Ectodermal cell (in vitro differentiated cells): ENCODE measurements at regions not wholly inside any gene's neighbourhood (a gene's known extent, or its start where the extent isn't known, plus 50 kb on each side); places are given as distances from the start of the nearest gene placed in this dataset.

Source experiments
- H3K27ac ChIP-seq: 2 replicates; pipeline ENCODE4 v1.7.0; 2013; ENCODE audit warnings: mild to moderate bottlenecking, low read depth, low read length; ENCODE audit not compliant: insufficient read depth, poor library complexity, severe bottlenecking
- H3K27me3 ChIP-seq: 2 replicates; pipeline ENCODE4 v1.7.0; 2013; ENCODE audit warnings: mild to moderate bottlenecking, low read length; ENCODE audit not compliant: insufficient read depth, control insufficient read depth, poor library complexity, severe bottlenecking
- H3K36me3 ChIP-seq: one replicate; pipeline ENCODE4 v1.7.0; 2013; ENCODE audit warnings: low read length; ENCODE audit not compliant: control insufficient read depth, insufficient read depth
- H3K4me1 ChIP-seq: one replicate; pipeline ENCODE4 v1.7.0; 2013; ENCODE audit warnings: low read length; ENCODE audit not compliant: control insufficient read depth, insufficient read depth
- H3K4me3 ChIP-seq: 2 replicates; pipeline ENCODE4 v1.7.0; 2013; ENCODE audit warnings: low read depth, low read length, control low read depth; ENCODE audit not compliant: insufficient read depth
- H3K9me3 ChIP-seq: 2 replicates; pipeline ENCODE4 v1.7.0; 2013; ENCODE audit warnings: mild to moderate bottlenecking, low read length, moderate library complexity; ENCODE audit not compliant: control insufficient read depth
- WGBS, 2 experiments: methylation state at CpG; one replicate each; pipeline ENCODE4 v1.1.7; 2013; ENCODE audit warnings: missing lambda C conversion rate in 2 of 2; 5-methylcytosine and 5-hydroxymethylcytosine counted together

GRCh38 chr9:706073-706472 lies 135.4 kb upstream of the DMRT1 start:
- no peak overlapping the region for H3K4me3 ChIP-seq
- H3K36me3 ChIP-seq = no peaks in the 10 kb centered on the region
- H3K27ac ChIP-seq = no peak overlapping the region
- H3K27me3 ChIP-seq = peaks cover 28% of the 10 kb centered on the region
- WGBS, 2 experiments = 76 to 91% methylated on average over 1 of the region's 2 CpGs
- no peaks in the 10 kb centered on the region for H3K4me1 ChIP-seq
- no peaks in the 10 kb centered on the region for H3K9me3 ChIP-seq

- Histone ChIP-seq H3K4me1 (no peaks in the 10 kb centered on the region), H3K27me3 (peaks cover 28% of the 10 kb centered on the region), H3K9me3 (no peaks in the 10 kb centered on the region), H3K36me3 (peaks cover 4% of the 10 kb centered on the region), H3K4me3 (peak overlapping the region; percentile 28), H3K27ac (no peak overlapping the region)
- 7 to 8% methylated on average over 51 of the region's 51 CpGs for WGBS, 2 experiments
Measured at GRCh38 chr9:706606-707459, 134.7 kb upstream of the DMRT1 start.

GRCh38 chr9:708182-708550 lies 133.3 kb upstream of the DMRT1 start:
- Histone ChIP-seq H3K4me1 (no peaks in the 10 kb centered on the region), H3K4me3 (no peak overlapping the region)

GRCh38 chr9:708551-709432 lies 132.7 kb upstream of the DMRT1 start:
- Histone ChIP-seq H3K27ac (no peak overlapping the region), H3K4me3 (no peak overlapping the region), H3K4me1 (no peaks in the 10 kb centered on the region), H3K27me3 (peaks cover 28% of the 10 kb centered on the region), H3K36me3 (peaks cover 7% of the 10 kb centered on the region), H3K9me3 (no peaks in the 10 kb centered on the region)
- WGBS, 2 experiments = 84 to 89% methylated on average over 9 of the region's 9 CpGs

More at GRCh38 chr9:708182-708550, 133.3 kb upstream of the DMRT1 start:
- peaks cover 28% of the 10 kb centered on the region for H3K27me3 ChIP-seq
- WGBS, 2 experiments = 65 to 76% methylated on average over 7 of the region's 7 CpGs
- no peak overlapping the region for H3K27ac ChIP-seq
- H3K9me3 ChIP-seq = no peaks in the 10 kb centered on the region
- H3K36me3 ChIP-seq = peaks cover 7% of the 10 kb centered on the region

- H3K4me1 ChIP-seq = no peaks in the 10 kb centered on the region
- peaks cover 24% of the 10 kb centered on the region for H3K27me3 ChIP-seq
- H3K27ac ChIP-seq = no peak overlapping the region
Measured at GRCh38 chr9:710951-711745, 130.3 kb upstream of the DMRT1 start.

GRCh38 chr9:711761-712553 lies 129.5 kb upstream of the DMRT1 start:
- H3K36me3 ChIP-seq = peaks cover 7% of the 10 kb centered on the region
- H3K4me3 ChIP-seq = no peak overlapping the region
- no peaks in the 10 kb centered on the region for H3K9me3 ChIP-seq
- no peak overlapping the region for H3K27ac ChIP-seq
- H3K4me1 ChIP-seq = no peaks in the 10 kb centered on the region
- 96% methylated on average over 22 of the region's 22 CpGs for WGBS, 2 experiments
- H3K27me3 ChIP-seq = peaks cover 16% of the 10 kb centered on the region

More at GRCh38 chr9:710951-711745, 130.3 kb upstream of the DMRT1 start:
- Histone ChIP-seq H3K9me3 (no peaks in the 10 kb centered on the region), H3K4me3 (no peak overlapping the region), H3K36me3 (peaks cover 7% of the 10 kb centered on the region)
- 94 to 96% methylated on average over 14 of the region's 14 CpGs for WGBS, 2 experiments

GRCh38 chr9:712643-713042 lies 128.9 kb upstream of the DMRT1 start:
- H3K4me1 ChIP-seq = no peaks in the 10 kb centered on the region
- peaks cover 10% of the 10 kb centered on the region for H3K27me3 ChIP-seq
- no peak overlapping the region for H3K27ac ChIP-seq
- no peak overlapping the region for H3K4me3 ChIP-seq
- 95% methylated on average over 16 of the region's 16 CpGs for WGBS, 2 experiments
- H3K9me3 ChIP-seq = no peaks in the 10 kb centered on the region
- H3K36me3 ChIP-seq = peaks cover 7% of the 10 kb centered on the region

GRCh38 chr9:713091-713490 lies 128.4 kb upstream of the DMRT1 start:
- Histone ChIP-seq H3K27ac (no peak overlapping the region), H3K4me1 (no peaks in the 10 kb centered on the region), H3K27me3 (peaks cover 8% of the 10 kb centered on the region), H3K9me3 (no peaks in the 10 kb centered on the region), H3K36me3 (peaks cover 7% of the 10 kb centered on the region), H3K4me3 (no peak overlapping the region)
- WGBS, 2 experiments = 92 to 95% methylated on average over 4 of the region's 4 CpGs

GRCh38 chr9:714675-715074 lies 126.8 kb upstream of the DMRT1 start:
- peaks cover 7% of the 10 kb centered on the region for H3K36me3 ChIP-seq
- H3K9me3 ChIP-seq = no peaks in the 10 kb centered on the region
- H3K27ac ChIP-seq = no peak overlapping the region
- no peaks in the 10 kb centered on the region for H3K4me1 ChIP-seq
- no peaks in the 10 kb centered on the region for H3K27me3 ChIP-seq
- WGBS, 2 experiments = 89 to 90% methylated on average over 2 of the region's 2 CpGs
- H3K4me3 ChIP-seq = no peak overlapping the region
